Pancreas (tissue), 10 donors: ENCODE measurements at regions not wholly inside any gene's neighbourhood (a gene's known extent, or its start where the extent isn't known, plus 50 kb on each side); places are given as distances from the start of the nearest gene placed in this dataset.

Experiments used
- ATAC-seq, 4 donors: fragments of 200-7000 bp; cut with Tn5 transposase; one replicate each; pipeline versions ENCODE4 v1.8.0 to v1.9.1; 2020; ENCODE audit warnings: mild to moderate bottlenecking in 4 of 4, moderate library complexity in 4 of 4
- DNase-seq, 6 donors: peaks; one replicate each; pipeline ENCODE4 v3.0.0-alpha.2; 2020
- FAIRE-seq: peaks from 2 replicates; lab custom pipeline; 2012; peaks lifted over from hg19 to GRCh38; lab: Jason Lieb, UNC
- H3K27ac ChIP-seq, 4 donors: fragments of 200-600 bp; sonication (generic); 1 replicate in 3 of 4; 2 replicates in 1 of 4; pipeline versions ENCODE4 v1.5.0 to v1.8.0; 2020
- H3K27me3 ChIP-seq, 4 donors: fragments of 200-600 bp; one replicate each; pipeline ENCODE4 v1.8.0; 2021
- H3K36me3 ChIP-seq, 3 donors: fragments of 200-600 bp; sonication (generic) in 1 of 3; one replicate each; pipeline versions ENCODE4 v1.5.0 to v1.8.0; 2020 to 2021
- H3K4me1 ChIP-seq, 3 donors: fragments of 200-600 bp; one replicate each; pipeline ENCODE4 v1.8.0; 2021
- H3K4me3 ChIP-seq, 4 donors: fragments of 200-600 bp; sonication (generic) in 2 of 4; one replicate each; pipeline versions ENCODE4 v1.5.0 to v1.8.0; 2020 to 2021
- H3K9me3 ChIP-seq, 4 donors: fragments of 200-600 bp; one replicate each; pipeline ENCODE4 v1.8.0; 2021
- WGBS, 2 donors: extraction: QIAGEN DNeasy Blood & Tissue Kit; methylation state at CpG; one replicate each; pipeline ENCODE4 v1.1.7; 2013; 5-methylcytosine and 5-hydroxymethylcytosine counted together
- intact Hi-C, 3 donors: fragments of 100-400 bp; cut with DNase I; formaldehyde crosslinking; loops; one replicate each; pipeline versions ENCODE4 v1.11.1 to v1.14.2; 2022
- TF ChIP-seq, protein P1 (sequence below), 4 donors: fragments of 200-600 bp; sonication (generic) in 3 of 4; IDR thresholded peaks; one replicate each; pipeline versions ENCODE4 v1.5.0 to v1.8.0; 2021; ENCODE audit warnings: antibody characterized with exemption in 4 of 4
- donor health status: healthy with polysubstance abuse.
- donor health status: DM: no; HTN: no; CAD: no; lungs with moderate emphysema.
- donor health status: DM: no; HTN: no; CAD: no.
- donor health status: control.
- donor health status: control.
- donor health status: Bipolar disorder and iron deficiency.
- donor health status: DM: yes; HTN: yes; CAD: no.
- donor health status: DM: no; HTN: no; CAD: no.
- donor health status: DM: no; HTN: no; CAD: no.
- donor health status: DM: yes; HTN: yes; CAD: no.

GRCh38 chr5:89901983-89902382, 507.6 kb downstream of the CETN3 start:
- FAIRE-seq (no peak), DNase-seq (no peak), ATAC-seq (no peak)
- Histone ChIP-seq H3K36me3 (no peaks in the 10 kb centered on the region), H3K4me3 (no peak overlapping the region), H3K4me1 (no peaks in the 10 kb centered on the region), H3K9me3 (no peaks in the 10 kb centered on the region), H3K27ac (no peak overlapping the region), H3K27me3 (no peaks in the 10 kb centered on the region)
- TF ChIP-seq, protein P1, sequence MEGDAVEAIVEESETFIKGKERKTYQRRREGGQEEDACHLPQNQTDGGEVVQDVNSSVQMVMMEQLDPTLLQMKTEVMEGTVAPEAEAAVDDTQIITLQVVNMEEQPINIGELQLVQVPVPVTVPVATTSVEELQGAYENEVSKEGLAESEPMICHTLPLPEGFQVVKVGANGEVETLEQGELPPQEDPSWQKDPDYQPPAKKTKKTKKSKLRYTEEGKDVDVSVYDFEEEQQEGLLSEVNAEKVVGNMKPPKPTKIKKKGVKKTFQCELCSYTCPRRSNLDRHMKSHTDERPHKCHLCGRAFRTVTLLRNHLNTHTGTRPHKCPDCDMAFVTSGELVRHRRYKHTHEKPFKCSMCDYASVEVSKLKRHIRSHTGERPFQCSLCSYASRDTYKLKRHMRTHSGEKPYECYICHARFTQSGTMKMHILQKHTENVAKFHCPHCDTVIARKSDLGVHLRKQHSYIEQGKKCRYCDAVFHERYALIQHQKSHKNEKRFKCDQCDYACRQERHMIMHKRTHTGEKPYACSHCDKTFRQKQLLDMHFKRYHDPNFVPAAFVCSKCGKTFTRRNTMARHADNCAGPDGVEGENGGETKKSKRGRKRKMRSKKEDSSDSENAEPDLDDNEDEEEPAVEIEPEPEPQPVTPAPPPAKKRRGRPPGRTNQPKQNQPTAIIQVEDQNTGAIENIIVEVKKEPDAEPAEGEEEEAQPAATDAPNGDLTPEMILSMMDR (IDR thresholded peaks at IDR 0.05), result no peak
- WGBS, 2 donors, result 35 to 49% methylated on average over 4 of the region's 4 CpGs
- intact Hi-C loops, result no loop called here

GRCh38 chr5:89901346-89901745, 508.2 kb downstream of the CETN3 start:
- Histone ChIP-seq H3K9me3 (no peaks in the 10 kb centered on the region), H3K27me3 (no peaks in the 10 kb centered on the region), H3K36me3 (no peaks in the 10 kb centered on the region), H3K4me1 (no peaks in the 10 kb centered on the region), H3K27ac (no peak overlapping the region), H3K4me3 (no peak overlapping the region)
- DNase-seq, result no peak
- TF ChIP-seq, protein P1 (IDR thresholded peaks at IDR 0.05), result no peak
- 83 to 86% methylated on average over 1 of the region's 1 CpG for WGBS, 2 donors
- ATAC-seq, result no peak
- intact Hi-C loops, result no loop called here
- FAIRE-seq, result no peak

DNA sequence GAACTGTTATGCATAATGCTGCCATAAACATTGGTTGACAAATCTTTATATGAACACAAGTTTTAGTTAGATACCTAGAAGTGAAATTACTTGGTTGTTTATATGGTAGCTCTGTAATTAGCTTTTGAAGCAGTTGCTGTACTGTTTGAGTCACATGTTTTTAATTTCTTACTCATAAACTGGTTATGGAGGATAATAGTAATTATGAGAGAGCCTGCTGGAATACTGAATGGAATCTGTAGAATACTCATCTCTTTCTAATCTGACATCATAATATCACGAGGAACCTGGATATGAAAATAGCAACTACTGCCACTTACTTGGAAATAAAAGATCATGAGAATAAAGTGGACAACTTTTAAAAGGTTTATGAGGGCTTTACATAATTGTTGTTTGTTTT, 509.2 kb downstream of the CETN3 start:
- 83 to 90% methylated on average over 1 of the region's 1 CpG for WGBS, 2 donors
- Histone ChIP-seq H3K9me3 (no peaks in the 10 kb centered on the region), H3K4me1 (no peaks in the 10 kb centered on the region), H3K27me3 (no peaks in the 10 kb centered on the region), H3K36me3 (no peaks in the 10 kb centered on the region), H3K27ac (no peak overlapping the region), H3K4me3 (no peak overlapping the region)
- DNase-seq, result no peak
- ATAC-seq, result no peak
- TF ChIP-seq, protein P1 (IDR thresholded peaks at IDR 0.05), result no peak
- intact Hi-C loops, result no loop called here
- no peak for FAIRE-seq

DNA sequence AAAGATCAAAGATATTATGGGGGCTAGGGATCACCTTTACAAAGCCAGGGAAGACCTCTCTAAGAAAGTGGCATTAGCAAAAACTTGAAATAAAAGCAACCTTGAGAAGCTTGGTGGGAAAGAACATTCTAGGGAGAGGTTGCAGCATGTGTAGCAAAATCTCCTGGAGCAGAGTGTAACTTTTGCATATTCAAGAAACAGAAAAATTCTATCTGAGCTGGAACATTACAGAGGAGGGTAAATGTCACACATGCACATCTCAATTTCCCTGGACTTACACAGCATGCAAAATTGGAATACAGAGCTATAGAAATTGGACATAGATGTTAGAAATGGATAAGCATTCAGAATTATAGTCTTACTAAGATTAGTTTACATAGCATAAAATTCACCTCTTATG, 510.0 kb downstream of the CETN3 start:
- no peaks in the 10 kb centered on the region for H3K36me3 ChIP-seq
- H3K4me1 ChIP-seq, result no peaks in the 10 kb centered on the region
- no peak overlapping the region for H3K27ac ChIP-seq
- no peak for DNase-seq
- TF ChIP-seq, protein P1 (IDR thresholded peaks at IDR 0.05), result no peak
- ATAC-seq, result no peak
- no peaks in the 10 kb centered on the region for H3K9me3 ChIP-seq
- intact Hi-C loops, result no loop called here
- no peaks in the 10 kb centered on the region for H3K27me3 ChIP-seq
- FAIRE-seq, result no peak
- no peak overlapping the region for H3K4me3 ChIP-seq

DNA sequence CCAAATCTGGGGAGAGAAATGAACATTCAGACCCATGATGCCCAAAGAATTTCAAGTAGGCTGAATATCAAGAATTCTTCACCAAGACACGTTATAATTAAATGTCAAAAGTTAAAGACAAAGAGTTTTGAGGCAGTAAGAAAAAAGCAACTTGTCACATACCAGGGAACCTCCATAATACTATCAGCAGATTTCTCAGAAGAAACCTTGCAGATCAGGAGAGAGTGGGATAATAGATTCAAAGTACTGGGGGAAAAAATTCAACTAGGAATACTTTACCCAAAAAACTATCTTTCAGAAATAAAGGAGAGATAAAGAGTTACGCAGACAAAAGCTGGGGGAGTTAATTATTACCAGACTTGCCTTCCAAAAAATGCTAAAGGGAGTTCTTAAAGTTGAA, 516.0 kb downstream of the CETN3 start:
- H3K4me3 ChIP-seq, result no peak overlapping the region
- DNase-seq (no peak), FAIRE-seq (no peak), ATAC-seq (no peak)
- intact Hi-C loops, result no loop called here
- H3K36me3 ChIP-seq, result no peaks in the 10 kb centered on the region
- H3K27me3 ChIP-seq, result no peaks in the 10 kb centered on the region
- 66% methylated on average over 2 of the region's 2 CpGs for WGBS, 2 donors
- H3K4me1 ChIP-seq, result no peaks in the 10 kb centered on the region
- H3K9me3 ChIP-seq, result no peaks in the 10 kb centered on the region
- no peak overlapping the region for H3K27ac ChIP-seq
- TF ChIP-seq, protein P1 (IDR thresholded peaks at IDR 0.05), result no peak
